Spleen (tissue), 11 donors: ENCODE measurements at regions not wholly inside any gene's neighbourhood (a gene's known extent, or its start where the extent isn't known, plus 50 kb on each side); places are given as distances from the start of the nearest gene placed in this dataset.

Experiments used
- DNase-seq: peaks from one replicate; pipeline ENCODE4 v3.0.0-alpha.2; 2020
- H3K27ac ChIP-seq, 8 donors: fragments of 200-600 bp; sonication (generic) in 7 of 8; 1 replicate in 4 of 8; 2 replicates in 4 of 8; pipeline versions ENCODE4 v1.5.0 to v1.8.0; 2016 to 2021; ENCODE audit warnings: inconsistent platforms in 4 of 8, mild to moderate bottlenecking in 4 of 8, moderate library complexity in 1 of 8
- H3K27me3 ChIP-seq, 7 donors: fragments of 200-600 bp; sonication (generic) in 6 of 7; replicated peaks in 1 of 7; 1 replicate in 4 of 7; 2 replicates in 3 of 7; pipeline versions ENCODE4 v1.5.0 to v1.8.0; 2016 to 2021; ENCODE audit warnings: inconsistent platforms in 3 of 7, mild to moderate bottlenecking in 1 of 7
- H3K36me3 ChIP-seq, 6 donors: fragments of 200-600 bp; sonication (generic) in 5 of 6; 1 replicate in 4 of 6; 2 replicates in 2 of 6; pipeline versions ENCODE4 v1.5.0 to v1.8.0; 2016 to 2021; ENCODE audit warnings: inconsistent platforms in 2 of 6
- H3K4me1 ChIP-seq, 6 donors: fragments of 200-600 bp; sonication (generic) in 5 of 6; 1 replicate in 3 of 6; 2 replicates in 3 of 6; pipeline versions ENCODE4 v1.5.0 to v1.8.0; 2016 to 2021; ENCODE audit warnings: inconsistent platforms in 3 of 6
- H3K4me3 ChIP-seq, 8 donors: fragments of 200-600 bp; sonication (generic) in 7 of 8; 1 replicate in 4 of 8; 2 replicates in 4 of 8; pipeline versions ENCODE4 v1.5.0 to v1.8.0; 2016 to 2021; ENCODE audit warnings: inconsistent platforms in 4 of 8, mild to moderate bottlenecking in 4 of 8, moderate library complexity in 2 of 8
- H3K9me3 ChIP-seq, 8 donors: fragments of 200-600 bp; sonication (generic) in 7 of 8; 1 replicate in 4 of 8; 2 replicates in 4 of 8; pipeline versions ENCODE4 v1.5.0 to v1.8.0; 2016 to 2021; ENCODE audit warnings: inconsistent platforms in 4 of 8
- CTCF ChIP-seq, 11 experiments: fragments of 200-600 bp in 7 of 11; fragments of 450-650 bp in 4 of 11; sonication (generic) in 4 of 11; IDR thresholded peaks in 8 of 11; conservative IDR thresholded peaks in 3 of 11; 1 replicate in 7 of 11; 2 replicates in 4 of 11; pipeline versions ENCODE4 v1.4.0 to v1.8.0; 2016 to 2021; ENCODE audit warnings: antibody characterized with exemption in 11 of 11, inconsistent platforms in 4 of 11, mild to moderate bottlenecking in 1 of 11
- POLR2A ChIP-seq, 3 donors: fragments of 450-650 bp; IDR thresholded peaks; one replicate each; pipeline ENCODE4 v1.5.1; 2017; ENCODE audit warnings: antibody characterized with exemption in 3 of 3, mild to moderate bottlenecking in 1 of 3
- POLR2AphosphoS5 ChIP-seq, 3 donors: sonication (generic); formaldehyde crosslinking; IDR thresholded peaks; one replicate each; pipeline ENCODE4 v1.5.1; 2017; ENCODE audit warnings: antibody characterized with exemption in 3 of 3
- WGBS, 5 donors: extraction: QIAGEN DNeasy Blood & Tissue Kit in 3 of 5; methylation state at CpG; one replicate each; pipeline versions ENCODE4 v1.1.5 to v1.1.7; 2013 to 2018; 5-methylcytosine and 5-hydroxymethylcytosine counted together
- intact Hi-C: fragments of 100-400 bp; cut with DNase I; formaldehyde crosslinking; loops from one replicate; pipeline ENCODE4 v1.15.0; 2023; ENCODE audit warnings: low total_unique reads
- donor health status: healthy with polysubstance abuse.
- donor health status: DM: no; HTN: no; CAD: no; lungs with moderate emphysema.
- donor health status: DM: no; HTN: no; CAD: no.
- donor health status: Bipolar disorder and iron deficiency.
- donor health status: healthy.
- donor health status: DM: no; HTN: no; CAD: no.
- donor health status: DM: yes; HTN: yes; CAD: no.

DNA sequence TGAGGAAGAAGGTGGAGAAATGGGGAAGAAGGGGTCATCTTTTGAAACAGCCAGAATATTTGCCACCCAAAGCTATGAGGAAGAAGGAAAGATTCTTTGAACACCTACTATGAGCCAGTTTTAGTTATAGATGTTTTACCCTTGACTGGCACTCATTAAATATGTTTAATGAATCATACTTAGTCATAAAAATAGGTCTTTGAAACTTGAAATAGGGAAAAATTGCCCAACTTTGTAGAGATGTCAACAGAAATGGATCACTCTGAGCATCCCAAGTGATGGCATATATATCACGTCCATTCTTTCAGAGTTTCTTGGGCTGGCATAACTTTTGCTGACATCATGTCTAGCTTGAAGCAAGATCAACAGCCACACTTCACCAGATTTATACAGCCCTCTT is 263.5 kb downstream of the RPAP3 start:
- 71 to 85% (median 84%) methylated on average over 1 of the region's 1 CpG for WGBS, 5 donors
- TF ChIP-seq POLR2AphosphoS5 (IDR thresholded peaks at IDR 0.05) (no peak), POLR2A (IDR thresholded peaks at IDR 0.05) (no peak), CTCF (IDR thresholded peaks at IDR 0.05 in 8 of 11, conservative IDR thresholded peaks at IDR 0.05 in 3 of 11) (no peak)
- Histone ChIP-seq H3K36me3 (no peaks in the 10 kb centered on the region), H3K4me1 (no peaks in the 10 kb centered on the region), H3K9me3 (peaks cover 9 to 68% (median 46%) of the 10 kb centered on the region in 8 donors), H3K4me3 (no peak overlapping the region), H3K27ac (no peak overlapping the region), H3K27me3 (no peaks in the 10 kb centered on the region)
- intact Hi-C loops = no loop called here
- DNase-seq = no peak

DNA sequence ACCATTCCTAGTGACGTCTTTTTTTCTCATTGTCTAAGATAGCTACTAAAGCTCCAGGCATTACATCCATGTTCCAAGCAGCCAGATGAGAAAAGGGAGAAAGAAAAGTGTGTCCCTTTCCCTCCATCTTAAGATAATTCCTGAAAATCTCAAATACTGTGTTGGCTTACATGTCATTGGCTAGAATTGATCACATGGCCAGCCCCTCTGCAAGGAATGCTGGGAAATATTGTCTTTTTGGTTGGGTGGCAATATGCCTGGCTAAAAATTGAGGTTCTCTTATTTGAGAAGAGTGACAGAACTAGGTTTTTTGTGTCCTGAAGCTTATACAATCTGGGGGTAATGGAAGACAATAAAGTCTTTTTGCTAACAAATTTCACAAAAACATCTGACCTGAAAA is 264.3 kb downstream of the RPAP3 start:
- Histone ChIP-seq H3K36me3 (no peaks in the 10 kb centered on the region), H3K27ac (no peak overlapping the region), H3K9me3 (peaks cover 9 to 68% (median 46%) of the 10 kb centered on the region in 8 donors), H3K4me1 (no peaks in the 10 kb centered on the region), H3K4me3 (no peak overlapping the region), H3K27me3 (no peaks in the 10 kb centered on the region)
- intact Hi-C loops = no loop called here
- no peak for DNase-seq
- WGBS, 5 donors = 84 to 96% (median 92%) methylated on average over 1 of the region's 1 CpG
- TF ChIP-seq POLR2AphosphoS5 (IDR thresholded peaks at IDR 0.05) (no peak), POLR2A (IDR thresholded peaks at IDR 0.05) (no peak), CTCF (IDR thresholded peaks at IDR 0.05 in 8 of 11, conservative IDR thresholded peaks at IDR 0.05 in 3 of 11) (no peak)

DNA sequence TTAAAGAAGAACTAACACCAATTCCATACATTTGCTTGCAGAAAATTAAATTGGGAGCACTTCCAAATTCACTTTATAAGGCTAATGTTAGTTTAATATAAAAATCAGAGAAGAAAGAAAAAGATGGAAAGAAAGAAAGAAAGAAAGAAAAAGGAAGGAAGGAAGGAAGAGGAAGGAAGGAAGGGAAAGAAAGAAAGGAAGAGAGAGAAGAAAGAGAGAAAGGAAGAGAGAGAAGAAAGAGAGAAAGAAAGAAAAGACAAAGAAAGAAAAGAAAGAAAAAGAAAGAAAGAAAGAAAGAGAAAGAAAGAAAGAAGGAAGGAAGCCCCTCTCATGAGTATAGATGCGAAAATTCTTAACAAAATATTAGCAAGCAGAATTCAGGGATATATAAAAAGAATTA is 267.7 kb downstream of the RPAP3 start:
- TF ChIP-seq CTCF (IDR thresholded peaks at IDR 0.05 in 8 of 11, conservative IDR thresholded peaks at IDR 0.05 in 3 of 11) (no peak), POLR2A (IDR thresholded peaks at IDR 0.05) (no peak), POLR2AphosphoS5 (IDR thresholded peaks at IDR 0.05) (no peak)
- no peaks in the 10 kb centered on the region for H3K4me1 ChIP-seq
- no peak overlapping the region for H3K4me3 ChIP-seq
- 0 to 100% (median 46%) methylated on average over 1 of the region's 1 CpG for WGBS, 5 donors
- H3K27me3 ChIP-seq = no peaks in the 10 kb centered on the region
- no peak for DNase-seq
- peaks cover 6 to 63% (median 35%) of the 10 kb centered on the region in 8 donors for H3K9me3 ChIP-seq
- H3K36me3 ChIP-seq = no peaks in the 10 kb centered on the region
- no peak overlapping the region for H3K27ac ChIP-seq
- intact Hi-C loops = no loop called here

GRCh38 chr12:47437570-47437969 is 268.3 kb downstream of the RPAP3 start:
- DNase-seq = no peak
- H3K9me3 ChIP-seq = peaks cover 0 to 57% (median 29%) of the 10 kb centered on the region in 8 donors
- H3K36me3 ChIP-seq = no peaks in the 10 kb centered on the region
- H3K4me1 ChIP-seq = no peaks in the 10 kb centered on the region
- TF ChIP-seq CTCF (IDR thresholded peaks at IDR 0.05 in 8 of 11, conservative IDR thresholded peaks at IDR 0.05 in 3 of 11) (no peak), POLR2AphosphoS5 (IDR thresholded peaks at IDR 0.05) (no peak)
- H3K4me3 ChIP-seq = no peak overlapping the region
- intact Hi-C loops = no loop called here
- H3K27me3 ChIP-seq = no peaks in the 10 kb centered on the region
- no peak overlapping the region for H3K27ac ChIP-seq
